HFFc6 (cell line): ENCODE measurements at regions not wholly inside any gene's neighbourhood (a gene's known extent, or its start where the extent isn't known, plus 50 kb on each side); places are given as distances from the start of the nearest gene placed in this dataset.
"Not testable (repeated sequence)": the region's sequence is repeated elsewhere in the genome, so short reads cannot be mapped to it uniquely, and the experiment has no call there.

Experiments used
- DNase-seq: peaks from one replicate; pipeline ENCODE4 v3.0.0-alpha.2; 2018
- H3K27ac Mint-ChIP-seq: 2 replicates; pipeline ENCODE4 v1.8.0; 2020; ENCODE audit warnings: mild to moderate bottlenecking, mixed read lengths
- H3K27me3 Mint-ChIP-seq: 2 replicates; pipeline ENCODE4 v1.8.0; 2021; ENCODE audit warnings: mild to moderate bottlenecking, moderate library complexity, mixed read lengths; ENCODE audit not compliant: insufficient read depth
- H3K36me3 Mint-ChIP-seq: 2 replicates; pipeline ENCODE4 v1.8.0; 2021; ENCODE audit warnings: low read depth, mixed read lengths
- H3K4me1 Mint-ChIP-seq: 2 replicates; pipeline ENCODE4 v1.8.0; 2020; ENCODE audit warnings: low read depth, mixed read lengths
- H3K4me3 Mint-ChIP-seq: 2 replicates; pipeline ENCODE4 v1.8.0; 2020; ENCODE audit warnings: mild to moderate bottlenecking, moderate library complexity, mixed read lengths
- H3K9me3 Mint-ChIP-seq: 2 replicates; pipeline ENCODE4 v1.8.0; 2020; ENCODE audit warnings: mild to moderate bottlenecking, mixed read lengths

DNA sequence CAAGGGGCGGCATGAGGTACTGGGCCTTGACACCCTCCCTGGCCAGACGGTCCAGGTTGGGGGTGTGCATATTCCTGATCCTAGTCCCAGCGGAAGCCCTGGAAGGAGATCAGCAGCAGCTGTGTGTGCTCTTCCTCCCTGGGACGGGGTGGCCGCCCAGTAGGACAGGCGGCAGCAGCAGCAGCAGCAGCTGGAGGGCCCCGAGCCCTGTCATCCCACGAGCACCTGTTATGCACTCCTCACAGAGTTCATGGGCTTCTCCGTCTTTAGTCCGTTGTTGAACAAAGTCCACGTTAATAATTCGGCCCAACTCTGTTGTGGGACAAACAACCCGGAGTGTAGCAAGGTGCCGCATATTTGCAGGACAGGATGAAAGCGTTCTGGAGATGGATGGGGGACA lies 205.6 kb downstream of the OTOP1 start:
- not testable (repeated sequence) for H3K9me3 Mint-ChIP-seq, H3K36me3 Mint-ChIP-seq, DNase-seq, H3K27ac Mint-ChIP-seq, H3K4me1 Mint-ChIP-seq, H3K4me3 Mint-ChIP-seq
- H3K27me3 Mint-ChIP-seq, result peaks cover 16% of the 10 kb centered on the region

DNA sequence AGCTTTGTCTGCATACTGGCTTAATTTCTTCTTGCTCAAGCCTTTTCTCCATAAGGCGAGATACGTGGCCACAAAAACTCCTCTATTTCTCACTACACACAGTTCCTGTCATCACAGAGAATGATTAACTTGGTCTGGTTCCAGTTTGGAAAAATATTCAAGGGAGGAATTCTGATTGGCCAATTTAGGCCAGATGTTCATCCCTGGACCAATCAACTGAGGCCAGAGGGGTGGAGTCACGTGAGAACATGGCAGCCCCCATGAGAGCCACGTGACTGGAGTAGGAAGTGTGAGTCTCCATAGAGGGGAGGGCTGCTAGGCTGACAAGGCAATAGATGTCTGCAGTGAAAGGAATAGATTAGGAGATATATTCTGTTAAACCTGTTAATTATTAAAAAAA lies 200.0 kb downstream of the OTOP1 start:
- H3K36me3 Mint-ChIP-seq, H3K9me3 Mint-ChIP-seq, H3K4me1 Mint-ChIP-seq, H3K27ac Mint-ChIP-seq, H3K27me3 Mint-ChIP-seq, H3K4me3 Mint-ChIP-seq: not testable (repeated sequence)
- DNase-seq, result peak; percentile 7

DNA sequence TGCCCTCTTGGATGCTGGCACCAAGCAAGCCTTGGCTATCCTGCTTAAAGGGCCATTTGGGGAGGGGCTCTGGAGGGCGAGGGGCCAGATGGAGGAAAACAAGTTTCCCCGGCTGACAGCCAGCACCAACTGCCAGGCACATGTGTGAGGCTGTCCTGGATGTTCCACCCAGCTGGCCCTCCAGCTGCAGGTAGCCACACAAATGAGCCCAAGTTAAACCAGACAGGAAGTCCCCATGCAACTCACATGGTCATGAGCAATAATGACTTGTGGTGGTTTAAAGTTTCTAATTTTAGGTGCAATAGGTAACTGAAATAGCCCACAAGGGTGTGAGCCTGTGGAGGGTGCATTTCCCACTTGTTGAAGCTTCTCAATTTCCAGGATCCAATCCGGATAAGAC lies 198.0 kb downstream of the OTOP1 start:
- H3K36me3 Mint-ChIP-seq, H3K27ac Mint-ChIP-seq, DNase-seq, H3K9me3 Mint-ChIP-seq, H3K4me3 Mint-ChIP-seq, H3K4me1 Mint-ChIP-seq: not testable (repeated sequence)
- H3K27me3 Mint-ChIP-seq, result peaks cover 15% of the 10 kb centered on the region

DNA sequence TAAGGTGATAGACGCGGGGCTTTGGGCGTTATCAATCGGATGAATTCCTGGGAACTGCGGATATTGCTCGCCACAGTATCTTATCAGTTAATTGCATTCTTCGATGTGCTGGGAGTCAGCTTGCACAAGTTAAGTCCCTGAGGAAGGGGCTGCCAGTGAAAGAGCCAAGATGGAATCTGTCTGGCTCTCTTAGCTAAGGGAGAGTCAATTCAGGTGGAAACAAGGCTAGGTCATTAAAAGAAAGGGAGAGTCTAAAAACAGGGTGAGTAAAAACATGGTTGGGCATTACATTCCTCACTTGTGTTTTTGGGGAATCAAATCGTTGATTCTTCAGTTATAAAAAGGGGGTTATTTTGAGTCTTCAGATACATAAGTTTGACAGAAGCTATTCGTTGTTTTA lies 196.2 kb downstream of the OTOP1 start:
- H3K36me3 Mint-ChIP-seq, DNase-seq, H3K9me3 Mint-ChIP-seq, H3K27ac Mint-ChIP-seq, H3K4me1 Mint-ChIP-seq, H3K4me3 Mint-ChIP-seq: not testable (repeated sequence)
- H3K27me3 Mint-ChIP-seq, result peaks cover 25% of the 10 kb centered on the region

DNA sequence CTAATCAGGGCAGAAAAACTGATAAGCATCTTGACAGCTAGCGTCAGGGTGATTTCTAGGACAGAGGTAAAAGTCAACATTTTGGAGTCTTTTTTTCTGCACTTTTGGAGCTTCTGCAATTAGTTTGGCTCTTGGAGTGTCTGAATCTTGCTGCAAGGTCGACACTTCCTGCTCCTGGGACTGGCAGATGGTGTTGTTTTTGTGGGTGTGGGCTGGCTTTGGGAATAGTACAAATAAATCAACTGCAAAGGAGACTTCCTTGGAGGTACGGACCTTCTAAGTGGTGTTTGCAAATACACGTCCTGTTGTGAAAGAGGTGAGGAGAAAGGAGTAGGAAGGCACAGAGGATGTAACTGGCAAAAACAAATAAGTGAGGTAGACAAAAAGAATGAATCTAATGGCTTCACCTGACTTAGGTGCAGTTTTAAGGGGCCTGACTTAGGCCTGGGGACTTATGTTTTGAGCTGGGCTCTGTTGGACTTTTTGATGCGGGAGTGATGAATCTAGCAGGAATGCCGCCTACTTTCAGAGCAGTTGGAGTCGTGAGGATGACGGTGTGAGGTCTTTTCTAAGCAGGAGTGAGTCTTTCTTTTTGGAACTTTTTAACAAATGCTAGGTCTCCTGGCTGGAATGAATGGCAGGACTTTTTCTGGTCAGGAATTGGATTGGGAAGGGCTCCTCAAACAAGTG lies 195.1 kb downstream of the OTOP1 start:
- not testable (repeated sequence) for H3K9me3 Mint-ChIP-seq, H3K27ac Mint-ChIP-seq, H3K36me3 Mint-ChIP-seq, DNase-seq, H3K4me3 Mint-ChIP-seq, H3K4me1 Mint-ChIP-seq
- peaks cover 35% of the 10 kb centered on the region for H3K27me3 Mint-ChIP-seq

DNA sequence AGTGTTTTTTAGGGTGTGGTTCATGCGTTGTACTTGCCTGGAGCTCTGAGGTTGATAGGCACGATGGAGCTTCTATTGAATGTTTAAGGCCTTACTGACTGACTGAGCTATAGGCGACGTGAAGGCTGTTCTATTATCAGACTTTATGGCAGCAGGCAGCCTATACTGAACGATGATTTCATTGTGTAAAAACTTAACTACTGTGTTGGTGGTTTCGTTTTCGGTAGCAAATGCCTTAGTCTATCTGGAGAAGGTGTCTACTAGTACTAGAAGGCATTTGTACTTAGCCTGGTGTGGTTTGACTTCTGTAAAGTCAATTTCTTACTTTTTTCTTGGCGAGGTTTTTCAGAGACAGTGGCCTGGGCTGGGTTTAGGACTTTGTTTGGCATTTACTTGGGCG lies 194.4 kb downstream of the OTOP1 start:
- not testable (repeated sequence) for H3K27ac Mint-ChIP-seq, H3K36me3 Mint-ChIP-seq

DNA sequence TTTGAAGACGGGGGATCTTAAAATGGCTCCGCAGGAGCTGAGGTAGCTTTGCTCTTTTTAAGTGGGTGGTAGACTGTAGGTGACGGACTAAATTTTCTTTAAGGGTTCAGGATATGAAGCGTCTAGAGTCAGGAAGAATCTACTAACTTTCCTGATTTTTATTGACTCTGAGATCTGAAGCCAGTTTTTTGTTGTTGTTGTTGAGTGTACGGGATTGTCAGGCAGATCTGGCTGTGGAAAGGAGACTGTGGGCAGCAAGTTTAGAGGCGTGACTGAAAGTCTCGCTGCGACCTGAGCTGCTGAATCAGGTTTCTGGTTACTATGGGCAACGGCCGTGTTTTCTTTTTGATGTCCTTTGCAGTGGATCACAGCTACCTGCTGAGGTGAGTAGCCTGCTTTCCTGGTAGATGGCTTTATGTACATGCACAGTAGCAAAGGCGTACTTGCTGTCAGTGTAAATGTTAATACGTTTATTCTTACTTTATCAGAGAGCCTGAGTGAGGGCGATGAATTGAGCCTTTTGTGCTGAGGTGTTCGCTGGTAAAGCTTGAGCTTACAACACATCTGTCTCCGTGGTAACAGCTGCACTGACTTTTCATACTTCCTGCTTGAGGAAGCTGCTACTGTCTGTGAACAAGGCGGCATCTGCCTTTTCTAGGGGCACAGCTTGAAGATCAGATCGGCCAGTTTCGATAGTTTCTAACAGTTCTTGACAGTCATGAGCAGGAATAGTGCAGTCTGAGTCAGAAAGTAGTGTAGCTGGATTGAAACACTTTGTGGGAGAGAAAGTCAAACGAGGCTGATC lies 193.7 kb downstream of the OTOP1 start:
- H3K27me3 Mint-ChIP-seq, result peaks cover 35% of the 10 kb centered on the region
- DNase-seq, H3K4me3 Mint-ChIP-seq, H3K4me1 Mint-ChIP-seq, H3K9me3 Mint-ChIP-seq, H3K27ac Mint-ChIP-seq, H3K36me3 Mint-ChIP-seq: not testable (repeated sequence)

More for the DNA sequence above, 194.4 kb downstream of the OTOP1 start:
- H3K4me1 Mint-ChIP-seq, H3K4me3 Mint-ChIP-seq, H3K9me3 Mint-ChIP-seq, DNase-seq: not testable (repeated sequence)
- peaks cover 35% of the 10 kb centered on the region for H3K27me3 Mint-ChIP-seq

DNA sequence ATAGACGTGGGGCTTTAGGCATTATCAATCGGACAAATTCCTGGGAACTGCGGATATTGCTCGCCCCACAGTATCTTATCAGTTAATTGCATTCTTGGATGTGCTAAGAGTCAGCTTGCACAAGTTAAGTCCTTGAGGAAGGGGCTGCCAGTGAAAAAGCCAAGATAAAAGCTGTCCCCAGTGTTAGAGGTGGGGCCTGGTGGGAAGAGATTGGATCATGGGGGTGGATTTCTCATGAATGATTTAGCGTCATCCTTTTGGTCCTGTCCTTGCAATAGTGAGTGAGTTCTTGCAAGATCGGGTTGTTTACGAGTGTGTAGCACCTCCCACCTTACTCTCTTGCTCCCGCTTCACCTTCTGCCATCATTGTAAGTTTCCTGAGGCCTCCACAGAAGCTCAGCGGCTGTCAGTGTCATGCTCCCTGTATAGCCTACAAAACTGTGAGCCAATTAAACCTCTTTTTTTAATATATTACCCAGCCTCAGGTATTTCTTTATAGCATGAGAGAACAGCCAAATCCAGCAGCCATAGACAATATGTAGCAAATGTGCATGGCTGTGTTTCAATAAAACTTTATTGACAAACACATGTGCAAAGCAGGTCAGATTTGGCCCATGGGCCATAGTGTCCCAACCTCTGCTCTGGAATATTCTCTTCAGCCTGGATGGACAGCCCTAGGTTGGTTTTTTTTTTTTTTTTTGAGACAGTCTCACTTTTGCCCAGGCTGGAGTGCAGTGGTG lies 189.2 kb downstream of the OTOP1 start:
- H3K27ac Mint-ChIP-seq, H3K4me3 Mint-ChIP-seq, H3K36me3 Mint-ChIP-seq, DNase-seq, H3K9me3 Mint-ChIP-seq, H3K4me1 Mint-ChIP-seq: not testable (repeated sequence)
- H3K27me3 Mint-ChIP-seq, result peaks cover 38% of the 10 kb centered on the region

DNA sequence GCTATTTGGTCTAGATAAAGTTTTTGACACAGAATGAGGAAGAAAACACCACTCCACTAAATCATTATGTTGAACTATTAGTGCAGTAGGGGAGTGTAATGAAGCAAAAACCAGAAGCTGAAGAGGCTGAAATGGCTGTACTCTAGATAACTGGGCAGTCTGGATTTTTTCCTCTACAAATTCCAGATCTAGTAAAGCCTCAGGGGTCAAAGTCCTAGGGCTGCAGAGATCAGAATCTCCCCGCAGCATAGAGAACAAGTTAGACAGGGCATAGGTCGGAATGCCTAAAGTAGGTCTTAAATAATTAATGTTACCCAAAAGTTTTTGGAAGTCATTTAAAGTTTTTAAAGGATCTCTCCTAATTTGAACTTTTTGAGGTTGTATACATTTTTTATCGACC lies 180.9 kb downstream of the OTOP1 start:
- peaks cover 25% of the 10 kb centered on the region for H3K27me3 Mint-ChIP-seq

DNA sequence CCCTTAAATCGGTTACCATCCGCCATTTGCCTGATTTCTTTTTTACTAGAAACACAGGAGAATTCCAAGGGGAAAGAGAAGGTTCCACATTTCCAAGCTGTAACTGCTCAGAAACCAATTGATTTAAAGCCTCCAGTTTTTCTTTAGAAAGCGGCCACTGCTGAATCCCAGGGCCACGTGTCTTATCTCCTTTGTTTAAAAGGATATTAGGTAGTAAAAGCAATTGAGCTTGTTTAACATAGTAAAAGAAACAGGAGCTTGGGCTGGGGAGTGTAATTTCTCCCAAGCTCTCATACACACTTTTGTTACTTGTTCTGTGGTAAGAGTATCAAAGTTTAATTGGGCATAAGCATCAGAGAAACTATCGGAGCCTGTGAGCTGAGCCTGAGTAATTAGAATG lies 180.0 kb downstream of the OTOP1 start:
- H3K27me3 Mint-ChIP-seq, result peaks cover 25% of the 10 kb centered on the region
- not testable (repeated sequence) for H3K27ac Mint-ChIP-seq, H3K9me3 Mint-ChIP-seq, H3K36me3 Mint-ChIP-seq, H3K4me1 Mint-ChIP-seq, DNase-seq, H3K4me3 Mint-ChIP-seq

More for the DNA sequence above, 180.9 kb downstream of the OTOP1 start:
- not testable (repeated sequence) for DNase-seq, H3K36me3 Mint-ChIP-seq, H3K4me3 Mint-ChIP-seq, H3K9me3 Mint-ChIP-seq, H3K27ac Mint-ChIP-seq, H3K4me1 Mint-ChIP-seq

DNA sequence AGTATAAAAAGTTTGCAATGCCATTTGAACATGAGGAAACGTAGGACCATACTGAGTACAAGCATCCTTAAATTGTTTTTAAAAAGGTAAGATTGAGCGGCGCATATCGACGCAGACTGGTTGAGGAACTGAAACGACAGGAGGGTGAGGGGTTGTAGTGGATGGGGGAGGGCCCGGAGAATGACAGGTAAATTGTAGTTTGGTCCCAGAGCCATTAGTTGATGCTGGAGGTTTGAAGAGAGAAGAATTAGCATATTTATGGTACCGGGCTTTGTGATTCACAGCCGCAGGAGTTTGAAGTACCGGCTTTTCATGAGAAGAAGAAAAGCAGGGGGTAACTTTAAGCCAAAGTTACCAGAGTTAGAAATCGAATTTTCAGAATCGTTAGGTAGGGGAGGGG lies 179.5 kb downstream of the OTOP1 start:
- H3K4me1 Mint-ChIP-seq, H3K27ac Mint-ChIP-seq, H3K9me3 Mint-ChIP-seq, DNase-seq, H3K36me3 Mint-ChIP-seq, H3K4me3 Mint-ChIP-seq: not testable (repeated sequence)
- H3K27me3 Mint-ChIP-seq, result peaks cover 25% of the 10 kb centered on the region

DNA sequence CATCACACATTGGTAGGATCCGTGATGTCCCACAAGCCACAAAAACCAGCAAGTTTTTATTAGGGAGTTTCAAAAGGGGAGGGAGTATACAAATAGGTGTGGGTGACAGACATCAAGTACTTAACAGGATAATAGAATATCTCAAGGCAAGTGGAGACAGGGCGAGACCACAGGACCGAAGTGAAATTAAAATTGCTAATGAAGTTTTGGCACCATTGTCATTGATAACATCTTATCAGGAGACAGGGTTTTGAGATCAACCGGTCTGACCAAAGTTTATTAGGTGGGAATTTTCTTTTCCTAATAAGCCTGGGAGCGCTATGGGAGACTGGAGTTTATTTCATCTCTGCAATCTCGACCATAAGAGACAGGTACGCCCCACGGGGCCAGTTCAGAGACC lies 178.5 kb downstream of the OTOP1 start:
- not testable (repeated sequence) for H3K9me3 Mint-ChIP-seq, H3K36me3 Mint-ChIP-seq, H3K4me3 Mint-ChIP-seq, DNase-seq, H3K27ac Mint-ChIP-seq, H3K4me1 Mint-ChIP-seq
- peaks cover 23% of the 10 kb centered on the region for H3K27me3 Mint-ChIP-seq

DNA sequence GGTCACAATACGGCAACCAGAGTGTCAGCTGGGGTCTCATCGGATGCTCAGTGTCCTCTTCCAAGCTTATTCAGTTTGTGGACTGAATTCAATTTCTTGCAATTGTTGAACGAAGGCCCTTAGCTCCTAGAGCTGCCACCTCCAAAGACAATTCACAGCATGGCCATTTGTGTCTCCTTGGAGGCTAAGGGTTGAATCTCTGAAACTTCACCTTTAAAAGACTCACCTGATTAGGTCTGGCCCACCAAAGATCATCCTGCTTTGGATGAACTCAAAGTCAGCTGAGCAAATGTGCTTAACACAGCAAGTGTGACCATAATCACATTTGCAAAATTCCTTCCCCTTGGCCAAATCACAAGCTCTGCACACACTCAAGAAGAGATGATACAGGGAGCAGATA lies 175.9 kb downstream of the OTOP1 start:
- H3K4me1 Mint-ChIP-seq, H3K27ac Mint-ChIP-seq, DNase-seq, H3K36me3 Mint-ChIP-seq, H3K9me3 Mint-ChIP-seq, H3K4me3 Mint-ChIP-seq: not testable (repeated sequence)
- H3K27me3 Mint-ChIP-seq, result peaks cover 20% of the 10 kb centered on the region

DNA sequence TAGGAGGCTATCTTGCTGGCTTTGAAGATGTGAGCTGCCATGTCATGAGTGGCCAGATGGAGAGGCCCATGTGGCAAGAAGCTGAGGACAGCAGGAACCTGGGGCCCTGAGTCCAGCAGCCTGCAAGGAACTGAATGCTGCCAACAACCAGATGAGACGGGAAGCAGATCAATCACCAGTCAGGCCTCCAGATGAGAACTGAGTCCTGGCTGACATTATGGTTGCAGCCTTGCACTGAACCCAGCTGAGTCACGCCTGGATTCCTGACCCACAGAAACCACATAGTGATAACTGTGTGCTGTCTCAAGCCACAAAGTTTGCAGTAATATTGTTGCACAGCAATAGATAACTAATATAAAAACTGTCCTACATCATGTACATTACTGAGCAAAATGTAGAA lies 173.8 kb downstream of the OTOP1 start:
- H3K27me3 Mint-ChIP-seq, H3K9me3 Mint-ChIP-seq, H3K4me3 Mint-ChIP-seq, H3K36me3 Mint-ChIP-seq, H3K4me1 Mint-ChIP-seq, DNase-seq, H3K27ac Mint-ChIP-seq: not testable (repeated sequence)
